K562 (cell line): ENCODE measurements at regions not wholly inside any gene's neighbourhood (a gene's known extent, or its start where the extent isn't known, plus 50 kb on each side); places are given as distances from the start of the nearest gene placed in this dataset.

Experiments
- CEBPB ChIP-seq: fragments of 450-650 bp; IDR thresholded peaks from 2 replicates; pipeline ENCODE4 v1.6.1; 2016; ENCODE audit warnings: missing genetic modification characterization, missing compliant biosample characterization
- EP300 ChIP-seq: IDR thresholded peaks from 2 replicates; pipeline ENCODE4 v1.6.1; 2012; ENCODE audit warnings: low read length, improper control_type of control experiment
- HCFC1 ChIP-seq: IDR thresholded peaks from 2 replicates; pipeline ENCODE4 v1.6.1; 2012; ENCODE audit warnings: low read depth, low read length, improper control_type of control experiment
- MAFK ChIP-seq: IDR thresholded peaks from 2 replicates; pipeline ENCODE4 v1.6.1; 2011; ENCODE audit warnings: low read length, improper control_type of control experiment
- MEIS2 ChIP-seq: fragments of 450-650 bp; IDR thresholded peaks from 2 replicates; pipeline ENCODE4 v1.6.1; 2014; ENCODE audit warnings: mild to moderate bottlenecking; ENCODE audit not compliant: partially characterized antibody
- MYBL2 ChIP-seq, 2 experiments: fragments of 450-650 bp in 1 of 2; sonication (generic) in 1 of 2; formaldehyde crosslinking in 1 of 2; IDR thresholded peaks; 2 replicates each; pipeline versions ENCODE4 v1.6.1 to v1.8.1; 2017 to 2022; ENCODE audit warnings: borderline replicate concordance in 1 of 2, inconsistent platforms in 1 of 2, low read depth in 1 of 2, mild to moderate bottlenecking in 1 of 2, missing genetic modification reagents in 1 of 2, moderate library complexity in 1 of 2
- RBM25 ChIP-seq: fragments of 200-400 bp; formaldehyde crosslinking; IDR thresholded peaks from 2 replicates; pipeline ENCODE4 v1.6.1; 2018; ENCODE audit warnings: low read length, low read depth, moderate library complexity; ENCODE audit not compliant: severe bottlenecking
- SNRNP70 ChIP-seq: fragments of 200-400 bp; formaldehyde crosslinking; optimal IDR thresholded peaks from 2 replicates; pipeline ENCODE3; 2017; ENCODE audit warnings: low read depth, low read length
- ZNF165 ChIP-seq: fragments of 250-450 bp; sonication (Bioruptor Pico); IDR thresholded peaks from 2 replicates; pipeline ENCODE4 v1.4.0; 2020; ENCODE audit warnings: borderline replicate concordance
- ZNF76 ChIP-seq: fragments of 250-450 bp; sonication (Bioruptor Pico); IDR thresholded peaks from 2 replicates; pipeline ENCODE4 v1.4.0; 2020; ENCODE audit warnings: mild to moderate bottlenecking, moderate library complexity, borderline replicate concordance
- TF ChIP-seq, protein P1 (sequence below): fragments of 450-650 bp; IDR thresholded peaks from 2 replicates; pipeline ENCODE4 v1.6.1; 2016; ENCODE audit warnings: mild to moderate bottlenecking, moderate library complexity
- TF ChIP-seq, protein P2 (sequence below), 2 experiments: fragments of 450-650 bp in 1 of 2; IDR thresholded peaks; 2 replicates each; pipeline ENCODE4 v1.6.1; 2011 to 2017; ENCODE audit warnings: low read depth in 2 of 2, antibody characterized with exemption in 1 of 2, borderline replicate concordance in 1 of 2, low read length in 1 of 2, mild to moderate bottlenecking in 1 of 2, mixed read lengths in 1 of 2; ENCODE audit not compliant: control insufficient read depth in 1 of 2
- TF ChIP-seq, protein P3 (sequence below): fragments of 250-450 bp; sonication (Bioruptor Pico); IDR thresholded peaks from 2 replicates; pipeline ENCODE4 v1.8.0; 2022; ENCODE audit warnings: inconsistent platforms, mild to moderate bottlenecking, moderate library complexity, borderline replicate concordance

DNA sequence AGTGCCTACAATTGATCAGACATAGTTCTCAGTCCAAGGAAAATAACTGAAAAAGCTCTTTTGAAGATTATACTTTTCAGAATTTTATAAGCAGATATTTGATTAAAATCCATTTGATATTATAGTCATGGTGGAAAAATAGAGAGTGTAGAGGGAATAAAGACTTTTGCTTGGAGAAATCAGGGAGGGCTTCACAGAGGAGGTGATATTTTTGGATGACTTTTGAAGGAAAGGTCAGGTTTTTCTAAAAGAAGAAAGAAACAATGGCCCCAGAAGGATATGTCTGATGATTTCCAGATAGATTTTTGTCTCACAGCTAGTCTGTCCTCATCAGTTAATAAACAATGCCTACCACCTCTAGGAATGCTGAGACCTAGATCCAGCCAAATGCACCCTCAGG lies 806.3 kb upstream of the CELF2 start (continued):
- TF ChIP-seq, protein P1, sequence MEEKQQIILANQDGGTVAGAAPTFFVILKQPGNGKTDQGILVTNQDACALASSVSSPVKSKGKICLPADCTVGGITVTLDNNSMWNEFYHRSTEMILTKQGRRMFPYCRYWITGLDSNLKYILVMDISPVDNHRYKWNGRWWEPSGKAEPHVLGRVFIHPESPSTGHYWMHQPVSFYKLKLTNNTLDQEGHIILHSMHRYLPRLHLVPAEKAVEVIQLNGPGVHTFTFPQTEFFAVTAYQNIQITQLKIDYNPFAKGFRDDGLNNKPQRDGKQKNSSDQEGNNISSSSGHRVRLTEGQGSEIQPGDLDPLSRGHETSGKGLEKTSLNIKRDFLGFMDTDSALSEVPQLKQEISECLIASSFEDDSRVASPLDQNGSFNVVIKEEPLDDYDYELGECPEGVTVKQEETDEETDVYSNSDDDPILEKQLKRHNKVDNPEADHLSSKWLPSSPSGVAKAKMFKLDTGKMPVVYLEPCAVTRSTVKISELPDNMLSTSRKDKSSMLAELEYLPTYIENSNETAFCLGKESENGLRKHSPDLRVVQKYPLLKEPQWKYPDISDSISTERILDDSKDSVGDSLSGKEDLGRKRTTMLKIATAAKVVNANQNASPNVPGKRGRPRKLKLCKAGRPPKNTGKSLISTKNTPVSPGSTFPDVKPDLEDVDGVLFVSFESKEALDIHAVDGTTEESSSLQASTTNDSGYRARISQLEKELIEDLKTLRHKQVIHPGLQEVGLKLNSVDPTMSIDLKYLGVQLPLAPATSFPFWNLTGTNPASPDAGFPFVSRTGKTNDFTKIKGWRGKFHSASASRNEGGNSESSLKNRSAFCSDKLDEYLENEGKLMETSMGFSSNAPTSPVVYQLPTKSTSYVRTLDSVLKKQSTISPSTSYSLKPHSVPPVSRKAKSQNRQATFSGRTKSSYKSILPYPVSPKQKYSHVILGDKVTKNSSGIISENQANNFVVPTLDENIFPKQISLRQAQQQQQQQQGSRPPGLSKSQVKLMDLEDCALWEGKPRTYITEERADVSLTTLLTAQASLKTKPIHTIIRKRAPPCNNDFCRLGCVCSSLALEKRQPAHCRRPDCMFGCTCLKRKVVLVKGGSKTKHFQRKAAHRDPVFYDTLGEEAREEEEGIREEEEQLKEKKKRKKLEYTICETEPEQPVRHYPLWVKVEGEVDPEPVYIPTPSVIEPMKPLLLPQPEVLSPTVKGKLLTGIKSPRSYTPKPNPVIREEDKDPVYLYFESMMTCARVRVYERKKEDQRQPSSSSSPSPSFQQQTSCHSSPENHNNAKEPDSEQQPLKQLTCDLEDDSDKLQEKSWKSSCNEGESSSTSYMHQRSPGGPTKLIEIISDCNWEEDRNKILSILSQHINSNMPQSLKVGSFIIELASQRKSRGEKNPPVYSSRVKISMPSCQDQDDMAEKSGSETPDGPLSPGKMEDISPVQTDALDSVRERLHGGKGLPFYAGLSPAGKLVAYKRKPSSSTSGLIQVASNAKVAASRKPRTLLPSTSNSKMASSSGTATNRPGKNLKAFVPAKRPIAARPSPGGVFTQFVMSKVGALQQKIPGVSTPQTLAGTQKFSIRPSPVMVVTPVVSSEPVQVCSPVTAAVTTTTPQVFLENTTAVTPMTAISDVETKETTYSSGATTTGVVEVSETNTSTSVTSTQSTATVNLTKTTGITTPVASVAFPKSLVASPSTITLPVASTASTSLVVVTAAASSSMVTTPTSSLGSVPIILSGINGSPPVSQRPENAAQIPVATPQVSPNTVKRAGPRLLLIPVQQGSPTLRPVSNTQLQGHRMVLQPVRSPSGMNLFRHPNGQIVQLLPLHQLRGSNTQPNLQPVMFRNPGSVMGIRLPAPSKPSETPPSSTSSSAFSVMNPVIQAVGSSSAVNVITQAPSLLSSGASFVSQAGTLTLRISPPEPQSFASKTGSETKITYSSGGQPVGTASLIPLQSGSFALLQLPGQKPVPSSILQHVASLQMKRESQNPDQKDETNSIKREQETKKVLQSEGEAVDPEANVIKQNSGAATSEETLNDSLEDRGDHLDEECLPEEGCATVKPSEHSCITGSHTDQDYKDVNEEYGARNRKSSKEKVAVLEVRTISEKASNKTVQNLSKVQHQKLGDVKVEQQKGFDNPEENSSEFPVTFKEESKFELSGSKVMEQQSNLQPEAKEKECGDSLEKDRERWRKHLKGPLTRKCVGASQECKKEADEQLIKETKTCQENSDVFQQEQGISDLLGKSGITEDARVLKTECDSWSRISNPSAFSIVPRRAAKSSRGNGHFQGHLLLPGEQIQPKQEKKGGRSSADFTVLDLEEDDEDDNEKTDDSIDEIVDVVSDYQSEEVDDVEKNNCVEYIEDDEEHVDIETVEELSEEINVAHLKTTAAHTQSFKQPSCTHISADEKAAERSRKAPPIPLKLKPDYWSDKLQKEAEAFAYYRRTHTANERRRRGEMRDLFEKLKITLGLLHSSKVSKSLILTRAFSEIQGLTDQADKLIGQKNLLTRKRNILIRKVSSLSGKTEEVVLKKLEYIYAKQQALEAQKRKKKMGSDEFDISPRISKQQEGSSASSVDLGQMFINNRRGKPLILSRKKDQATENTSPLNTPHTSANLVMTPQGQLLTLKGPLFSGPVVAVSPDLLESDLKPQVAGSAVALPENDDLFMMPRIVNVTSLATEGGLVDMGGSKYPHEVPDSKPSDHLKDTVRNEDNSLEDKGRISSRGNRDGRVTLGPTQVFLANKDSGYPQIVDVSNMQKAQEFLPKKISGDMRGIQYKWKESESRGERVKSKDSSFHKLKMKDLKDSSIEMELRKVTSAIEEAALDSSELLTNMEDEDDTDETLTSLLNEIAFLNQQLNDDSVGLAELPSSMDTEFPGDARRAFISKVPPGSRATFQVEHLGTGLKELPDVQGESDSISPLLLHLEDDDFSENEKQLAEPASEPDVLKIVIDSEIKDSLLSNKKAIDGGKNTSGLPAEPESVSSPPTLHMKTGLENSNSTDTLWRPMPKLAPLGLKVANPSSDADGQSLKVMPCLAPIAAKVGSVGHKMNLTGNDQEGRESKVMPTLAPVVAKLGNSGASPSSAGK = no peak
- no peak for TF ChIP-seq ZNF76 (CRISPR knock-in tag)
- TF ChIP-seq EP300 = no peak
- TF ChIP-seq, protein P2, sequence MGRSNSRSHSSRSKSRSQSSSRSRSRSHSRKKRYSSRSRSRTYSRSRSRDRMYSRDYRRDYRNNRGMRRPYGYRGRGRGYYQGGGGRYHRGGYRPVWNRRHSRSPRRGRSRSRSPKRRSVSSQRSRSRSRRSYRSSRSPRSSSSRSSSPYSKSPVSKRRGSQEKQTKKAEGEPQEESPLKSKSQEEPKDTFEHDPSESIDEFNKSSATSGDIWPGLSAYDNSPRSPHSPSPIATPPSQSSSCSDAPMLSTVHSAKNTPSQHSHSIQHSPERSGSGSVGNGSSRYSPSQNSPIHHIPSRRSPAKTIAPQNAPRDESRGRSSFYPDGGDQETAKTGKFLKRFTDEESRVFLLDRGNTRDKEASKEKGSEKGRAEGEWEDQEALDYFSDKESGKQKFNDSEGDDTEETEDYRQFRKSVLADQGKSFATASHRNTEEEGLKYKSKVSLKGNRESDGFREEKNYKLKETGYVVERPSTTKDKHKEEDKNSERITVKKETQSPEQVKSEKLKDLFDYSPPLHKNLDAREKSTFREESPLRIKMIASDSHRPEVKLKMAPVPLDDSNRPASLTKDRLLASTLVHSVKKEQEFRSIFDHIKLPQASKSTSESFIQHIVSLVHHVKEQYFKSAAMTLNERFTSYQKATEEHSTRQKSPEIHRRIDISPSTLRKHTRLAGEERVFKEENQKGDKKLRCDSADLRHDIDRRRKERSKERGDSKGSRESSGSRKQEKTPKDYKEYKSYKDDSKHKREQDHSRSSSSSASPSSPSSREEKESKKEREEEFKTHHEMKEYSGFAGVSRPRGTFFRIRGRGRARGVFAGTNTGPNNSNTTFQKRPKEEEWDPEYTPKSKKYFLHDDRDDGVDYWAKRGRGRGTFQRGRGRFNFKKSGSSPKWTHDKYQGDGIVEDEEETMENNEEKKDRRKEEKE (IDR thresholded peaks at IDR 0.05; ENCODE audit: borderline replicate concordance in 1 of 2, control insufficient read depth in 1 of 2, low read depth in 2 of 2, low read length in 1 of 2) = no peak
- peak; percentile 57 for TF ChIP-seq RBM25
- TF ChIP-seq HCFC1 = no peak
- TF ChIP-seq MEIS2 = no peak
- TF ChIP-seq CEBPB (tag) = no peak
- TF ChIP-seq SNRNP70 = no peak
- TF ChIP-seq, protein P3, sequence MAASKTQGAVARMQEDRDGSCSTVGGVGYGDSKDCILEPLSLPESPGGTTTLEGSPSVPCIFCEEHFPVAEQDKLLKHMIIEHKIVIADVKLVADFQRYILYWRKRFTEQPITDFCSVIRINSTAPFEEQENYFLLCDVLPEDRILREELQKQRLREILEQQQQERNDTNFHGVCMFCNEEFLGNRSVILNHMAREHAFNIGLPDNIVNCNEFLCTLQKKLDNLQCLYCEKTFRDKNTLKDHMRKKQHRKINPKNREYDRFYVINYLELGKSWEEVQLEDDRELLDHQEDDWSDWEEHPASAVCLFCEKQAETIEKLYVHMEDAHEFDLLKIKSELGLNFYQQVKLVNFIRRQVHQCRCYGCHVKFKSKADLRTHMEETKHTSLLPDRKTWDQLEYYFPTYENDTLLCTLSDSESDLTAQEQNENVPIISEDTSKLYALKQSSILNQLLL = no peak
- TF ChIP-seq MAFK = no peak
- no peak for TF ChIP-seq MYBL2 (IDR thresholded peaks at IDR 0.05; ENCODE audit: low read depth)
- TF ChIP-seq MYBL2 (CRISPR knock-in tag; IDR thresholded peaks at IDR 0.05; ENCODE audit: borderline replicate concordance) = no peak
- no peak for TF ChIP-seq ZNF165 (CRISPR knock-in tag)
